Peyer's patch (tissue), 4 donors: ENCODE measurements at regions not wholly inside any gene's neighbourhood (a gene's known extent, or its start where the extent isn't known, plus 50 kb on each side); places are given as distances from the start of the nearest gene placed in this dataset.

ENCODE experiments used
- DNase-seq, 3 donors: peaks; one replicate each; pipeline ENCODE4 v3.0.0-alpha.2; 2017 to 2019
- H3K27ac ChIP-seq, 4 donors: fragments of 200-600 bp; sonication (generic); one replicate each; pipeline ENCODE4 v1.5.1; 2016 to 2019
- H3K27me3 ChIP-seq, 2 donors: fragments of 200-600 bp; sonication (generic); one replicate each; pipeline ENCODE4 v1.5.1; 2019
- H3K36me3 ChIP-seq, 3 donors: fragments of 200-600 bp; sonication (generic); one replicate each; pipeline ENCODE4 v1.5.1; 2016 to 2019
- H3K4me1 ChIP-seq, 4 donors: fragments of 200-600 bp; sonication (generic); one replicate each; pipeline ENCODE4 v1.5.1; 2016 to 2019
- H3K4me3 ChIP-seq, 4 donors: fragments of 200-600 bp; sonication (generic); 1 replicate in 3 of 4; 2 replicates in 1 of 4; pipeline ENCODE4 v1.5.1; 2016 to 2019; ENCODE audit warnings: mild to moderate bottlenecking in 1 of 4
- H3K9me3 ChIP-seq, 4 donors: fragments of 200-600 bp; sonication (generic); one replicate each; pipeline ENCODE4 v1.5.1; 2016 to 2019; ENCODE audit warnings: mild to moderate bottlenecking in 1 of 4
- CTCF ChIP-seq, 6 experiments: fragments of 450-650 bp in 4 of 6; fragments of 200-600 bp in 2 of 6; sonication (generic) in 1 of 6; IDR thresholded peaks; one replicate each; pipeline ENCODE4 v1.5.1; 2017 to 2019; ENCODE audit warnings: antibody characterized with exemption in 6 of 6, mild to moderate bottlenecking in 3 of 6, moderate library complexity in 1 of 6
- POLR2A ChIP-seq, 2 donors: fragments of 450-650 bp; IDR thresholded peaks; one replicate each; pipeline ENCODE4 v1.5.1; 2017; ENCODE audit warnings: antibody characterized with exemption in 2 of 2, mild to moderate bottlenecking in 2 of 2, moderate library complexity in 2 of 2

DNA sequence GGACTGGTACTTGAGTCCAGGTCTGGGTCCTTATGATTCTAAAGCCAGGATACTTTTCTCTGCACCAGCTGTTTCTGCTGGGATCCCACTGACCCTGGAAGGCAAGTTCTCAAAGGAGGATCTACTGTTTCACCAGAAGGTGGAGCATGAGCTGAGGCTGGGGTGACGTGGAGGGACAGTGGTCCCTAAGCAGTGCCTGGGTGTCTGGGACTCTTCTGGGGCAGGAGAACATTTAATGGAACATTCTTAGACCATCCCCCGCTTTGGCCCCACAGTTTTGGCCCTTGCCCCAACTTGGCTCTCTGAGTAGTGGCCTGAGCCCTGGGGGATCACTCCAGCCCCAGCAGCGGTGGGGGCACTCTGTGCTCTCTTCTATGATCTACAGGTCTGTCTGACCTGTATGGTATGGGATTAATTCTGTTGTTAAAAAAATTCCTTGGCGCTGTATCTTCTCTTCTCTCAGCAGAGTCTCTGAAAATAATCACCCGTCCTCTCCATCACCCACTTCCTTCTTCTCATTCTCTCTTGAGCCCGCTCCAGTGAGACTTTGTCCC is 60.3 kb upstream of the CSF3R start:
- no peak for TF ChIP-seq CTCF (IDR thresholded peaks at IDR 0.05)
- TF ChIP-seq POLR2A (IDR thresholded peaks at IDR 0.05): no peak
- Histone ChIP-seq H3K27ac (no peak overlapping the region), H3K4me3 (no peak overlapping the region), H3K4me1 (no peaks in the 10 kb centered on the region), H3K27me3 (no peaks in the 10 kb centered on the region), H3K9me3 (no peaks in the 10 kb centered on the region), H3K36me3 (no peaks in the 10 kb centered on the region)
- no peak for DNase-seq

DNA sequence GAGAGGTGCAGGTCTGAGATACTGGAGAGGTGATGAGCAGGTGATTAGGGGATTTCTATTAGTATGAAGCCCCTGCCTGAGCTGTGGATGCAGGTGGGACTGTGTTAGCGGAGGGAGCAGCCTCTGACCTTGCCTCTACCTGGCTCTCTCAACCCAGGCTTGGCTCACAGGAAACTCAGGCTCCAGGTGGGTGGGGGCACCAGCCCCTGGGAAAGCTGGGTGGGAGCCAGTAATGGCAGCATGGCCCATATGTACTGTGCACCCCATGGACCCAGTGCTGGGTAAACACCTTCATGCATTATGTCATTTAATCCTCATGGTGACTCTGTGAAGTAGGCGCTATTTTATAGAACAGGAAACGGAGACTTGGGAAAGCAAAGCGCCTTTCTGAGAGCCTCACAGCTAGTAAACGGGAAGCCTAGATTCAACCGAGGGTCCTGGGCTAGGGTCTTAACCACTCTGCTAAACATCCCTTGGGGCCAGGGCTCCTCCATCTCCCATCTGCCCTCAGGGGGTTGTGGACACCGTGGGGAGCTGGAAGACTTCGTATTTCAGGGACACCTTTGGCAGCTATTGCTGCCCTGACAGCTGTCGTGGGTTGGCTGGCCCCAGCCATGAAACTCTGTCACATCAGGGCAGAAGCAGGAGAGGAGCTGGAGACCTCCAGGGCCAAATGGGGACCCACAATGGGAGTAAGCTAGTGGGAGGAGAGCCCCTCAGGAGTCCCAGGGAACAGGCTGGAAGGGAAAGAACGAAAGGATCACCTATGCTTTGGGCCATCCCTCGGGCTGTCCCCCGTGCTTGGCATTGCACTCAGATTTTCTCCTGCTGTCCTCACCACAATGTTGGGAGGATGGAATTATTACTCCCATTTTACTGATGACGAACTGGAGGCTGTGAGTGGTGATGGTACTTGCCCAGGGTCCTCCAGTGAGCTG is 59.6 kb upstream of the CSF3R start:
- H3K4me3 ChIP-seq: no peak overlapping the region
- no peaks in the 10 kb centered on the region for H3K4me1 ChIP-seq
- no peaks in the 10 kb centered on the region for H3K9me3 ChIP-seq
- no peak for DNase-seq
- no peaks in the 10 kb centered on the region for H3K27me3 ChIP-seq
- H3K27ac ChIP-seq: no peak overlapping the region
- H3K36me3 ChIP-seq: no peaks in the 10 kb centered on the region
- TF ChIP-seq CTCF (IDR thresholded peaks at IDR 0.05): no peak
- TF ChIP-seq POLR2A (IDR thresholded peaks at IDR 0.05): no peak

GRCh38 chr1:36540056-36540455 is 57.3 kb upstream of the CSF3R start:
- no peak overlapping the region for H3K4me3 ChIP-seq
- H3K9me3 ChIP-seq: no peaks in the 10 kb centered on the region
- no peak for DNase-seq
- no peaks in the 10 kb centered on the region for H3K36me3 ChIP-seq
- H3K27me3 ChIP-seq: no peaks in the 10 kb centered on the region
- H3K4me1 ChIP-seq: no peaks in the 10 kb centered on the region
- TF ChIP-seq CTCF (IDR thresholded peaks at IDR 0.05) (no peak), POLR2A (IDR thresholded peaks at IDR 0.05) (no peak)
- H3K27ac ChIP-seq: no peak overlapping the region

DNA sequence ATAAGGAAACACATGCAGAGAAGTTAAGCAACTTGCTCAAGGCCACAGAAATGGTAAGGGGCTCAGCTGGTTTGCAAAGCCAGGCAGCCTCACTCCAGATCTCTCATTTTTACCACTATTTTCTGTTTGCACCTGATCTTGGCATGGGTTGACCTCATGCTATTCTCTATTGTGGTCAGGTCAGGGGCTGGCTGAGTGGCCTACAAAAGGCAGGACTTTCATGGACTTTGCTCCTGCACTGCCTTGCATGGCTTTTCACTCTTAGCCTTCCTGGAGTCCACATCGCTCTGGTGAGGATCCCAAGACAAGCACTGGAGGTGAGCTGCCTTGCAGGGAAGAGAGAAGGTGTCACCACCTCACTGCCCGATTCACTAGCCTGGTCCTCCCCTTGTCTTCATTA is 56.8 kb upstream of the CSF3R start:
- DNase-seq: no peak
- H3K36me3 ChIP-seq: no peaks in the 10 kb centered on the region

GRCh38 chr1:36537991-36538390 is 55.3 kb upstream of the CSF3R start:
- H3K36me3 ChIP-seq: no peaks in the 10 kb centered on the region
- H3K27ac ChIP-seq: no peak overlapping the region
- H3K27me3 ChIP-seq: no peaks in the 10 kb centered on the region
- no peak for TF ChIP-seq POLR2A (IDR thresholded peaks at IDR 0.05)
- TF ChIP-seq CTCF (IDR thresholded peaks at IDR 0.05): no peak
- H3K4me1 ChIP-seq: no peaks in the 10 kb centered on the region
- H3K9me3 ChIP-seq: peaks cover 0 to under 1% (median 0%) of the 10 kb centered on the region in 4 donors
- peak in 1 of 3 donors; percentile 3 for DNase-seq
- no peak overlapping the region for H3K4me3 ChIP-seq

More for the DNA sequence above, 56.8 kb upstream of the CSF3R start:
- no peaks in the 10 kb centered on the region for H3K4me1 ChIP-seq
- TF ChIP-seq CTCF (IDR thresholded peaks at IDR 0.05) (no peak), POLR2A (IDR thresholded peaks at IDR 0.05) (no peak)
- no peaks in the 10 kb centered on the region for H3K9me3 ChIP-seq
- H3K4me3 ChIP-seq: no peak overlapping the region
- H3K27ac ChIP-seq: no peak overlapping the region
- H3K27me3 ChIP-seq: no peaks in the 10 kb centered on the region
